Suprapubic skin (tissue), 4 donors: ENCODE measurements at regions not wholly inside any gene's neighbourhood (a gene's known extent, or its start where the extent isn't known, plus 50 kb on each side); places are given as distances from the start of the nearest gene placed in this dataset.

Source experiments
- DNase-seq, 2 donors: peaks; one replicate each; pipeline ENCODE4 v3.0.0-alpha.2; 2019; ENCODE audit warnings: low spot score in 2 of 2
- H3K27ac ChIP-seq: fragments of 200-600 bp; sonication (generic); one replicate; pipeline ENCODE4 v1.5.1; 2019
- H3K27me3 ChIP-seq: fragments of 200-600 bp; sonication (generic); one replicate; pipeline ENCODE4 v1.5.1; 2019
- H3K36me3 ChIP-seq: fragments of 200-600 bp; sonication (generic); one replicate; pipeline ENCODE4 v1.5.1; 2019
- H3K4me1 ChIP-seq: fragments of 200-600 bp; sonication (generic); one replicate; pipeline ENCODE4 v1.5.1; 2019
- H3K4me3 ChIP-seq: fragments of 200-600 bp; sonication (generic); one replicate; pipeline ENCODE4 v1.5.1; 2019; ENCODE audit warnings: mild to moderate bottlenecking
- H3K9me3 ChIP-seq: fragments of 200-600 bp; sonication (generic); one replicate; pipeline ENCODE4 v1.5.1; 2019
- CTCF ChIP-seq, 2 donors: fragments of 200-600 bp in 1 of 2; fragments of 450-650 bp in 1 of 2; sonication (generic) in 1 of 2; IDR thresholded peaks; one replicate each; pipeline ENCODE4 v1.5.1; 2016 to 2019; ENCODE audit warnings: antibody characterized with exemption in 2 of 2, mild to moderate bottlenecking in 1 of 2, moderate library complexity in 1 of 2
- EP300 ChIP-seq: sonication (generic); formaldehyde crosslinking; IDR thresholded peaks from one replicate; pipeline ENCODE4 v1.6.1; 2017; ENCODE audit warnings: antibody characterized with exemption
- POLR2A ChIP-seq, 2 donors: fragments of 450-650 bp; IDR thresholded peaks; one replicate each; pipeline ENCODE4 v1.6.1; 2017; ENCODE audit warnings: antibody characterized with exemption in 2 of 2, mild to moderate bottlenecking in 2 of 2, moderate library complexity in 2 of 2
- POLR2AphosphoS5 ChIP-seq, 3 donors: sonication (generic); formaldehyde crosslinking; IDR thresholded peaks; one replicate each; pipeline ENCODE4 v1.6.1; 2017; ENCODE audit warnings: antibody characterized with exemption in 3 of 3
- WGBS: methylation state at CpG from one replicate; pipeline ENCODE4 v1.1.5; 2018; 5-methylcytosine and 5-hydroxymethylcytosine counted together

- 67% methylated on average over 3 of the region's 3 CpGs for WGBS
- H3K9me3 ChIP-seq = no peaks in the 10 kb centered on the region
- no peak for DNase-seq
- H3K4me1 ChIP-seq = no peaks in the 10 kb centered on the region
- TF ChIP-seq CTCF (IDR thresholded peaks at IDR 0.05) (no peak), POLR2AphosphoS5 (IDR thresholded peaks at IDR 0.05) (no peak), POLR2A (IDR thresholded peaks at IDR 0.05) (no peak), EP300 (no peak)
- H3K4me3 ChIP-seq = no peak overlapping the region
- H3K27me3 ChIP-seq = no peaks in the 10 kb centered on the region
- H3K36me3 ChIP-seq = no peaks in the 10 kb centered on the region
- no peak overlapping the region for H3K27ac ChIP-seq
Measured at GRCh38 chr3:76943671-76944070, 96.2 kb upstream of the ROBO2 start.

- Histone ChIP-seq H3K4me3 (no peak overlapping the region), H3K4me1 (no peaks in the 10 kb centered on the region), H3K36me3 (no peaks in the 10 kb centered on the region), H3K9me3 (no peaks in the 10 kb centered on the region), H3K27ac (no peak overlapping the region), H3K27me3 (no peaks in the 10 kb centered on the region)
- DNase-seq = no peak
- WGBS = 95% methylated on average over 3 of the region's 3 CpGs
- TF ChIP-seq POLR2A (IDR thresholded peaks at IDR 0.05) (no peak), POLR2AphosphoS5 (IDR thresholded peaks at IDR 0.05) (no peak)
Measured at GRCh38 chr3:76949033-76949432, 90.9 kb upstream of the ROBO2 start.

- Histone ChIP-seq H3K4me3 (no peak overlapping the region), H3K4me1 (no peaks in the 10 kb centered on the region), H3K9me3 (no peaks in the 10 kb centered on the region), H3K27ac (no peak overlapping the region), H3K27me3 (no peaks in the 10 kb centered on the region), H3K36me3 (no peaks in the 10 kb centered on the region)
- no peak for TF ChIP-seq POLR2A (IDR thresholded peaks at IDR 0.05)
- no peak for TF ChIP-seq CTCF (IDR thresholded peaks at IDR 0.05)
- no peak for TF ChIP-seq EP300
- TF ChIP-seq POLR2AphosphoS5 (IDR thresholded peaks at IDR 0.05) = no peak
- 88% methylated on average over 9 of the region's 9 CpGs for WGBS
- DNase-seq = no peak
Measured at GRCh38 chr3:76949462-76949861, 90.4 kb upstream of the ROBO2 start.

- Histone ChIP-seq H3K4me3 (no peak overlapping the region), H3K9me3 (no peaks in the 10 kb centered on the region), H3K4me1 (no peaks in the 10 kb centered on the region), H3K27me3 (no peaks in the 10 kb centered on the region), H3K27ac (no peak overlapping the region), H3K36me3 (no peaks in the 10 kb centered on the region)
- no peak for TF ChIP-seq POLR2A (IDR thresholded peaks at IDR 0.05)
- TF ChIP-seq POLR2AphosphoS5 (IDR thresholded peaks at IDR 0.05) = no peak
- no peak for TF ChIP-seq EP300
- no peak for TF ChIP-seq CTCF (IDR thresholded peaks at IDR 0.05)
- WGBS = 97% methylated on average over 3 of the region's 3 CpGs
- DNase-seq = no peak
Measured at GRCh38 chr3:76950590-76950989, 89.3 kb upstream of the ROBO2 start.

- H3K4me1 ChIP-seq = no peaks in the 10 kb centered on the region
- TF ChIP-seq POLR2AphosphoS5 (IDR thresholded peaks at IDR 0.05) (no peak), EP300 (no peak), POLR2A (IDR thresholded peaks at IDR 0.05) (no peak), CTCF (IDR thresholded peaks at IDR 0.05) (no peak)
- no peak for DNase-seq
Measured at GRCh38 chr3:76954412-76954811, 85.5 kb upstream of the ROBO2 start.

GRCh38 chr3:76958274-76958673 lies 81.6 kb upstream of the ROBO2 start:
- H3K4me3 ChIP-seq = no peak overlapping the region
- DNase-seq = no peak
- H3K4me1 ChIP-seq = no peaks in the 10 kb centered on the region
- H3K36me3 ChIP-seq = no peaks in the 10 kb centered on the region
- no peaks in the 10 kb centered on the region for H3K9me3 ChIP-seq
- no peaks in the 10 kb centered on the region for H3K27me3 ChIP-seq
- TF ChIP-seq POLR2A (IDR thresholded peaks at IDR 0.05) = no peak
- no peak for TF ChIP-seq POLR2AphosphoS5 (IDR thresholded peaks at IDR 0.05)
- no peak for TF ChIP-seq CTCF (IDR thresholded peaks at IDR 0.05)
- no peak for TF ChIP-seq EP300
- H3K27ac ChIP-seq = no peak overlapping the region

More at GRCh38 chr3:76954412-76954811, 85.5 kb upstream of the ROBO2 start:
- WGBS = 89% methylated on average over 1 of the region's 1 CpG
- H3K4me3 ChIP-seq = no peak overlapping the region
- H3K27me3 ChIP-seq = no peaks in the 10 kb centered on the region
- H3K9me3 ChIP-seq = no peaks in the 10 kb centered on the region
- H3K27ac ChIP-seq = no peak overlapping the region
- no peaks in the 10 kb centered on the region for H3K36me3 ChIP-seq
